Head of caudate nucleus (tissue), 42 donors: ENCODE measurements at regions not wholly inside any gene's neighbourhood (a gene's known extent, or its start where the extent isn't known, plus 50 kb on each side); places are given as distances from the start of the nearest gene placed in this dataset.
"Not testable (repeated sequence)": the region's sequence is repeated elsewhere in the genome, so short reads cannot be mapped to it uniquely, and the experiment has no call there.

ENCODE experiments used
- DNase-seq, 42 donors: peaks; one replicate each; pipeline versions ENCODE4 v3.0.0 to v3.0.0-alpha.2; 2020 to 2021; ENCODE audit warnings: mixed read lengths in 7 of 42
- intact Hi-C: fragments of 100-400 bp; cut with DNase I; formaldehyde crosslinking; loops from one replicate; pipeline ENCODE4 v1.15.0; 2022

DNA sequence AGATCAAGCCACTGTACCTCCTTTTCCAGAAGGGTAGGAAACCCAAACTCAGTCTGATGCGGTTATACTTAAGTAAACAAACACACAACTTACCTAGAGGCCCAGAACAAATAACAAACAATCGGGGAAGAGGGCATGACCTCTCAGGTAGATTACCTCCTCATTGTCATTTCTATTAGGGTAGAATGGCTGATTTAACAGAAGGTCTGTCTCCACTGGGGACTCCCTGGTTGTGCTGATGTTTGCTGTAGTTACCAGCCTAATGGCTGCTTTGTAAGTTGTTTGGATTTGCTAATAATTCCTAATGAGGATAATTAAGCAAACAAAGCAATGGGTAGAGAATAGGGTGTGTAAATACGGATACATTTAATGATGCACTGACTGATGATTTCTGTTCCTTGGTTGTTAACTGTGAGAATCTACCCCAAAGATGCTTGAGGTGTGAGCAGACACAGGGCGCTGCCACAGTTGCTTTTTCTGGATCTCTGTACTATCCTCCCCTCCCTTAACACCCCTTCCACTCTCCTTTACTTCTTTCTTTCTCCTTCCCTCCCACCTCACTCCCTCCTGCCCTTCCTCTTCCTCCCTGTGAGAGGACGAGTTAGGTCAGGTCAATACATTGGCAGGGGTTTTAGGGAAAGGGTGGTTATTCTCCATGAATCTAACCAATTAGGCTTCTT, 332.0 kb upstream of the FZD8 start:
- intact Hi-C loops, DNase-seq: not testable (repeated sequence)

DNA sequence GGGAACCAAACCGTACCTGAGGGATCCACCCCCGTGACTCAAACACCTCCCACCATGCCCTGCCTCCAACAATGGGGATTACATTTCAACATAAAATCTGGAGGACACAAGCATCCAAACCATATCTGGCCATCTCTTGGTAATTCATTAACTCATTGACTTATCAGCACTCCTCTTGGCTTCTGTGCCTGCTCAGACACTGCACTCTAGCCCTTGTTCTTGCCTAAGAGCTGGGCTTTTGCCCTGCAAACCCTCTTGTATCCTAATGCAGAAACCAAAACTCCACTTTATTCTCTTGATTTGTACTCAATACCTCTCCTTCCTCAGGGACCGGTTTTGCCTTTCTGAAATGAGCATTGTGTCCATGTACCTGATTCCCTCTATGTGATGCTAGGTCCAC, 330.2 kb upstream of the FZD8 start:
- intact Hi-C loops, result no loop called here
- no peak for DNase-seq

DNA sequence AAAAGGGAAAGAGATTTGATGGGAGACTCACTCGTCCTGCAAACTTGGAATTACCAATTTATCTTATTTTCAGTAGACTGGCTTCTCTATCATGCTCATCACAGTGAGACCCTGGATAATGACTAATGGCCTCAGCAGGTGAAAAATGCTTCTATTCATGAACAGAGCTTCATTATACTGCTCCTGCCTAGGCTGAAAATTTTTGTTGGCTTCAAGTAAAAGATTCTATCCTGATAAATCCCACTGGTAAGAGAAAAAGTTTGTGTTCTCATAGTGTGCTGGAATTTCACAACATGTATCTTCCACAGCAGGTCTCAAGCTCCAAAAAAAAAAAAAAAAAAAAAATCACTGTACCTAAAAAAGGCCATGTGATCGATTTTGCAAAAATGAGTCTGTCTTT, 329.3 kb upstream of the FZD8 start:
- DNase-seq, result no peak
- intact Hi-C loops, result no loop called here

DNA sequence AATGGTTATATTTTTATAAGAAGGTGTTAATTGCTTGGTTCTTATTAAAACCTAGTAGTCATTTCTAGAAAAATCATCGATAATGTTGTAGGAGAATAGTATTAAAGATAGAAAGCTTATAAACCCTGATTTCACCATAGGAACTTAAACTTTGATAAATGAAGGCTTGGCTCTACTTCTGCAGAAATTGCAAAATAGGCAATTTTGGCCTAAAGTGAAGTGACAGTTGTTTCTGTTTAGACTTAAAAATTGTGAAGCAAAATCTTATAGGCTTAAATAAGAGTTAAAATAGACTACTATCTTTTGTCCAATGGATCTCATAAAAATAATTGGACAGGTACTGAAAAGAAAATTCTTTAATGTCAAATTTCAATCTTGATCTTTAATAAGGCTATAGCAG, 321.6 kb upstream of the FZD8 start:
- no peak for DNase-seq
- intact Hi-C loops, result no loop called here

DNA sequence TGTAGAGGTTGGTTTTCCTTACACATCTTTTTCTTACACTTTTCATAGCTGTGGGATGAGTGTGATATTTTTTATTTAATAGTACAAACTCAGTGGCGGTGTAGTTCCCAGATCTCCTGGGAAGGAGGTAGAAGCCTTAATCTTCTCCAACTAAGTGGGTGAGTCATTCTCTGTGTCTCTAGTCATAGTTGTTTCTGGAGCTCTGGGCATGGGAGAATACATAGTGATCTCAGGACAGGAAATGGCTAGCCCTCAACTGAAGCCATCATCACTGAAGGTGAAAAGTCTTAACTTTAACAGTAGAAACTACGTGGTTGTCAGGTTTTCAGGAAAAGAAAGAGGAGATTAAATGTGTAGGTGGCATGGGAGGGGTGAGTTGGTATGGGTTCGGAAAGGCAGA, 319.4 kb upstream of the FZD8 start:
- no peak for DNase-seq
- intact Hi-C loops, result no loop called here

DNA sequence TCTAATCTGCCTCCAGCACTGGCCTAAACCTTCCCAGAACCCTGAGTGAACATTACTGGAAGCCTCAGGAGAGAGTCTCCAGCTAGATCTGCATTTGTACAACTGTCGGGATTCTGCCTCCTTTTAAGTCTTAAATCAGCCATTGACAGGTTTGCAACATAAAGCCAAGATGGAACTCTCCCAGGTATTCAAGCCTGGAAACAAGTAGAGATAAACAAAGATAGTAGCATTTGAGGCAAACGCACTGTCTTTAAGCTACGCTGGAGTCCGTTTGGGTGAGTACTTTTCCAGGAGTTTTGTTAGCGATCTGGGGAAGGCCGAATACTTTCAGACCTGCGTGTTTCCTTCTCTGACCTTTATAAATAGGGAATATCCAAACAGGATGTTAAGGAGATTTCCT, 317.2 kb upstream of the FZD8 start:
- DNase-seq, result no peak
- intact Hi-C loops, result no loop called here

DNA sequence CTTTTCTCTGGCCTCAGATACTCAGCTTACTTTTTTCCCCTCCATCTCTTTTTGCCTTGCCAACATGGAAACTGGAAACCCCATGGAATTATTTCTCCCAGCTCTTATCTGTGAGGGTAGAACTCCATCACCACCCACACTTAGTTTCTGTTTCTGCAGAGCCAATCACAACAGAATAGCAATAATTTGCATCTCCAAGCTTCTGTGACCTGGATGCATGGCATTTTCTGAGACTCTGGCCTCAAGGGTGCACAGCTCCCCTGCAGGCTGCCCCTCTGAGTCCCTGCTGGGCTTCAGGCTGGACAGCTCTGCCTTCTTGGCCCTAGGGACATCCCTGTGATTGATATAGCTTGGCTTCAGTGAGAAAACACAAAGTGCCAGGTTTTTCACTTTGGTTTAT, 316.5 kb upstream of the FZD8 start:
- DNase-seq, intact Hi-C loops: not testable (repeated sequence)

DNA sequence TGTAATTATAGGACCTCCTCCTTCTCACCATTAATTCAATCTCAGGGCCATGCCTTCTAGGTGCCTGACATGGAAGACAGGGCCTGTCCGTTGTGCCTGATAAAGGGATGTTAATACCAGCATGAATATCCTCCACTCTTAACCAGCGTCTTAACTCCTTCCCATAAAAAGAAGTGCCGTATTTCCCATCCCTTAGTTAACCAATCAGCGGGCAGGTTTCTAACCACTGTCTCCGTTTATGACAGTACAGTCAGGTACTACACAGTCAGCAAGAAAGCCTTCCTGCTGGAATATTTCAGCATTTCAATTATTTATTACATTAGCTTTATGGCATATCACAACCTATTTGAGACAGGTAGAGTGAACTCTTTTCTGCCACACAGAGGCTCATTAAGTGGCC, 308.6 kb upstream of the FZD8 start:
- DNase-seq, result no peak
- intact Hi-C loops, result no loop called here

DNA sequence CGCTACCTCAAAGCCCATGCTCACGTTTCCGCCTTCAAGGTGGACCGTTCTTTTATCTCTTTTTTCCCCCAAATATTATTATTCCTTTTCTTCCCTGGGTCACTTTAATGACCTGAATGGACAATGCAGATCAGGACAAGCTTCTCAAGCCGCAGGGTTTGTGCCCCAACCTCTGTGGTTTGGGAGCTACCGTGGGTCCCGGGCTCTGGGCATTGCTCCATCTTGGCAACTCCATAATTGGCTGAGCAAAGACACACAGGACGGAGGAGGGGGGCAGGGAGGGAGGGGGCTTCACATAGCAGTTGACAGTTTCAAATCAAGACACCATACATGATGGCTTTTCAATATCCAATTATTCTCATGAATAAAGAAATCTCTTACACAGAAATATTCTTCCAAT, 308.1 kb upstream of the FZD8 start:
- intact Hi-C loops, result no loop called here

DNA sequence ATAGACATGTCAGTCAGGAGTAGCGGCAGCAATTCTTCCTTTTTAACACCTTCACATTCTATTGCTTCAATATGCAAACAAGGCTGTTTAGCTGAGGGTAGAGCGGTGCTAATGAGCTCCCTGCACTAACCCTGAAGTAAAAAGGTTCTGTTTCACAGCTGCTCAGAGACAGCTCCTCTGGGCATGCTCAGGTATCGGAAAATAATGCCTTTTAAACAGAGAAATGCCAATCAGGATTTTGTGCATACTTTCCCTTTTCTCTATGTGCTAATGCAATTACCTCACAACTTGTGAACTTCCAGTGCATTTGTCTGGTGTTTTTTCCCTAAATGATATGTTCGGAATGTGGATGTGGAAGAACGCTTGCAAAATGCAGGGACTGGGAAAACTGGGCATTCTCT, 307.7 kb upstream of the FZD8 start:
- intact Hi-C loops, result no loop called here
- no peak for DNase-seq

More for the DNA sequence above, 308.1 kb upstream of the FZD8 start:
- no peak for DNase-seq

DNA sequence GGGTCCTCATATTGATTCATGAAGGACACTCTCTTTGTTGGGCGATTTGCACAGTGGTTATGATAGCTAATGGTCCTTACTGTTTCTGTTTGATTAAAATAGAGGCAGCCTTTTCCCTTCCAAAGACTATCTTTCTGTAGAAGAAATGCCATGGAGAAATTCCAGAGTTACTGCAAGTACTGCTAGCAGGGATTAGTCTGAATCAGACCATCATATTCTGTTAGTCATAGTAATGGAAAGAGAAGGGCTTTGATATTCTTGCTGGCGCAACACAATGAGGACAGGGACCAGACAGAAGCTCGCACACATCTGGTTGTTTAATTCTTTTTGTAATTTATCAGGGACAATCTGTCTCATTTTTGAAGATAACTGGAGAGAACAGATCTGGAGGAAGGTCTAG, 304.5 kb upstream of the FZD8 start:
- intact Hi-C loops, result no loop called here

DNA sequence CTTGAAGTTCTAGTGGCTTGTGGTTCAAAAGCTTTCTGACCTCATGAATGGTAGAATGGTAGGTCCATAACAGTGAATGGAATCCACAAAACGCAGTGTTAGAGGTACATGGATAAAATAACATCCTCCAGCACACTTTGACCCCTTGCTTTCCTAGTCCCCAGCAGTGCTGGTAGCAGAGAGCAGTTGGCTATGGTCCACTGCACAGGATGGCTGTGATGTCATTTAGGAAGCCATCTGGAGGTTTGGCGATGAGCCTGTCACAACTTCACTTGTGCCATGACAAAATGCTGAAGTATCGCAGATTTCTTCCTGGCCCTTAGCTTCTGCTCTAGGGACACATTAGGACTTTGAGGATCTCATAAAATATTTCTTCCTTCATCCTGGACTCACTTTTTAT, 300.0 kb upstream of the FZD8 start:
- DNase-seq, result no peak
- intact Hi-C loops, result no loop called here

More for the DNA sequence above, 304.5 kb upstream of the FZD8 start:
- DNase-seq, result no peak

DNA sequence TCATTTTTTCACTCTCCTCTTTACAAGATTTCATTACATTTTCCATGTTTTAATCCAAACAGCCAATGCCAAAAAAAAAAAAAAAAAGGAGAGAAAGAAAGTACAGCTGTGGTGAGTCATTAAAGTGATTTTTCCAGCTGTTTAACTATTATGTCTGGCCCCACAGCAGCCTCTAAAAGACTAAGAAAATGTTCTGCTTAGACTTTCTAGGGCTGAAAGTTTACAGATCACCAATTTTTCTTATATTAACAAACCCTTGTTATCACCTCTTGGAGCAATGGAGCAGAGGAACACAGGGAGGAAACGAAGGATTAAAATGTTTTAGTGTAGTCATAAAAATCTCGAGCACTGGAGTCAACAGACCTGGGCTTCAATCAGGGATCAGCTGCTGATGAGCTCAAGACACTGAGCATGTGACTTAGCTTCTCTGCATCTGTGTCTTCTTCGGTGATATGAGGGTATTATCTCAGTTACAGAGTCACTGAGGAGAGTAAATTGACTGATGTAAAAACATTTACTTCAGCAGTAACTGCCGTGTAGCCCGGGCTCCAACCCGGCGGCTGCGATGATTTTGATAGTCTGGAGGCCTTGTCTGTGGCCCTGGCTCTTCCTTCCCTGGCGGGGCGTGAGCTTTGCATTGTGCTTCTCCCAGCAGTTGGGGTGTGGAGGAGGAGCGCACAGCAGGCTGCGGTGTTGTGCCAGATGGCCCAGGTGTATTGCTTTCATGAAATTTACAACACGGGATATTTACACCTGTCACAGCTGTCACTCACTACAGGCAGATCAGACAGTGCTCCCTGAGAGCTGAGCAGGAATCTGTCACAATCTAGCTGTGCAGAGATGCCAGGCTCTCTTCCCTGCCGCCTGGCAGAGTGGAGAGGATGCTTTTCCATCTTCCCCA, 298.3 kb upstream of the FZD8 start:
- intact Hi-C loops, result no loop called here
- DNase-seq, result no peak

DNA sequence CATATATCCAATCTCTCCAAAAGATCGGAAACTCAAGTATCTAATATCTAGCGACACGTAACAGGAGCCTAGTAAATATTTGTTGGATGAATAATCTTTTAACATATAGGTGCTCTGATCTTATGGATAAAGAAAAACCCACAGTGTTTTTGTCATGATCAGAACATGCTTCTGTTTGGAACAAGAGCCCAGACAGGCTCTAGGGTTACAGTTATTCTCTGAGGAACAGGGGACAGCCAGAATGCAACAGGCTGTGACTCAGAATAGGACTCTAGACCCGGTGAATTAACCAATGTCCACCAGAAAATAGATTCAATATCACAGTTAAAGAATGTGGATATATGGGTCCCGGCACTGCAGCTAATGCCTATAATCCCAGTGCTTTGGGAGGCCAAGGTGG, 296.1 kb upstream of the FZD8 start:
- intact Hi-C loops, result no loop called here
- DNase-seq, result no peak

DNA sequence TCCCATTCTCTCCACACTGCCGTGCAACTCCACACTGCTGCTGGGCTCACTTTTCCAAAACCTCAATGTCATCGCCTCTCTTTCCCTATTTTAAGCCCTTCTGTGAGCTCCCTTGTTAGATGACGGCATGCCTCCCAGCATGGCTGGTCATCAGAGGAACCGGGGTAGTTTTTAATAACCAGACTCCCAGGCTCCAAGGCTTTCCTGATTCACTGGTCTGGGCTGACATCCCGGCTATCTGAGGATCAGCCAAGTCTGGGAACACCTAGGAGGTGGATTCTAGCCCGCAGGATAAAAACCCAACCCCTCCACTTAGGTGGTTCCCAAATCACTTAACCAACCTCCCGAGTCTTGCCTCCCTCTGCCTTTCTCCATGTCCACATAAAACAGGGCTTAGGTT, 295.4 kb upstream of the FZD8 start:
- no peak for DNase-seq
- intact Hi-C loops, result no loop called here

DNA sequence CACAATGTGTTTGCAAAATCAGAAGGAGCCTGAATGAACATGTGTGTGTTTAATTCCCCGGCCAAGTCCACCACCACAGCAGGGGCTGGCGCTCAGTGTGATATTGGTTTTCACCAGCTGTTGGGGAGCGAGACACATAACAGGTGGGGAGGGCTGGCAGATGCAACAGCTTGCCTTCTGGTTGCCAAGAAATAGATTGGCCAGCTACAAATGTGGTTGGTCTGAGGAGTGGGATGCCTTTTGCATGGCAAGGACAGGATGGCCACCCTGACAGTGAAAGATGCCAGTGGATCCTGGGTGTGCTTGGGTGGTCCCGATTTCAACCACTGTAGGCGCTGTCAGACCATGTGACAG, 292.5 kb upstream of the FZD8 start:
- DNase-seq, result no peak

DNA sequence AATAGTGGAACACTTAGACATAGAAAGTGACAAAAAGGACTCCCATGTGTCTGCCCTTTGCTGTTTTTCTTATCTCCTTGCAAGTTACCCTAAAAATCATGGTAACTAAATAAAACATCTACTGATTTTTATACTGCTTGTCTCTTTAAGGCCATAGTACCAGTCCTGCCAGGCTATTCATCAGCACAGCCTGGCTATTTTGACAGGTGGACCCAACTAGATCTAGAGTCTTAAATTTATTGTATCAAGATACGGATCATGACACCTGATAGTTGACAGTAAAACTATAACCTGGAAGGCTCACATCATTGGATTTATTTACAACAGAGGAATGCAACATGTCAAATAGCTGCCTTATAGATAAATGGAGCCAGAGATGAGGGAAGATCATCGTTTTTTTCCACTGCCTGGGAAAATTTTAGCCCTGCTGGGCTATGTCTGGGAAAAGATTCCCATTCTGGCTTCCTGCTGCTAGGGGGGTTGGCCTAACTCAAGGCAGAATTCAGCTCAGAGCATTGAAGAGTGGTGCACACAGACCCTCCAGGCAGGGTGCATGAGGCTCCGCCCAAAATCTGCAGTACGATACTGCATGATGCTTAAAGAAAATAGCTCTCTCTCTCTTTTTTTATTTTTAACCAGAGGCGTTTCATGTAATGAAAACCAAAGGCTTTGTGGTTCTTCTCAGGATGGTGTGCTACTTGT, 292.0 kb upstream of the FZD8 start:
- intact Hi-C loops, result no loop called here
- no peak for DNase-seq

More for the DNA sequence above, 292.5 kb upstream of the FZD8 start:
- intact Hi-C loops, result no loop called here

DNA sequence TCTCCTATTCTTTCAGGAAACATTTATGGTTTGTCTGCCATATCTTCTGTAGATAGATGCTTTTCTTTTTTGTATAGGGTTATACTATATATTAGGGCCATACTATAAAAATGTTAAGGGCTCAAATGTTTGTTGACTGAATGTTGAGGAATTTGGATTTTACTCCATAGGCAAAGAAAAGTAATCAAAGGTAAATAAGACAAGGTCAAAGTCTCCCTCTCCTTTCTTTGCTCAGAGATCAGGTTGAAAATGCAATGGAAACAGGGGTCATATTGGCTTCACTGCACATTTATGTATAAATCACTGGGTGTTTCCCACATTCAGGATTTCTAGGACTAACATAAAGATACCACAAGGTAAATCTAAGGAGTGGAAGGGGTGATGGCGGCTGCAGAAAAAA, 291.4 kb upstream of the FZD8 start:
- no peak for DNase-seq
- intact Hi-C loops, result no loop called here

DNA sequence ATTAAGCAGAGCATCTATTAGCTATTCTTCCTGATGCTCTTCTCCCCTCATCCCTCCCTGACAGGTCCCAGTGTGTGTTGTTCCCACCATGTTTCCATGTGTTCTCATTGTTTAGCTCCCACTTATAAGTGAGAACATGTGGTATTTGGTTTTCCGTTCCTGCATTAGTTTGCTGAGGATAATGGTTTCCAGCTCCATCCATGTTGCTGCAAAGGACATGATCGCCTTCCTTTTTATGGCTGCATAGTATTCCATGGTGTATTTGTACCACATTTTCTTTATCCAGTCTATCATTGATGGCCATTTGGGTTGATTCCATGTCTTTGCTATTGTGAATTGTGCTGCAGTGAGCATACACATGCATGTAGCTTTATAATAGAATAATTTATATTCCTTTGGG, 287.9 kb upstream of the FZD8 start:
- not testable (repeated sequence) for DNase-seq

DNA sequence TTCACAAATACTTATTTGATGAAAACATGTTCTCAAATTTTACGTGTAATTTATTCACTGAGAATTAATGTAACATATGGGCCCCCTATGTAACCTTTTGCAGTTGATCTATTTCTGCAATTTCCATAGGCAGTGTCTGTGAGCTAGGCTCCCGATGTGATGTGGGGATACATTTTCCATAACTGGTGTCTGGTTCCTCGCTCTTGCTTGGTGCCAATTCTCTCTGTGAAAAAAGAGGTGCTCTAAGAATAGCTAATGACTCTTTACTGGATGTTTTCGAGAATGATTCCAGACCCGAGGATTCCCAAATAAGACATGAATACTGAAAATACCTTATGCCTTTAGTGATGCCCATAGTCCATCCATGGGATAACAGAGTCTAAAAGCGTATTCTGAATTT, 286.7 kb upstream of the FZD8 start:
- intact Hi-C loops, result no loop called here
- no peak for DNase-seq

More for the DNA sequence above, 287.9 kb upstream of the FZD8 start:
- intact Hi-C loops, result not testable (repeated sequence)
